ENCODE measurements at regions not wholly inside any gene's neighbourhood (a gene's known extent, or its start where the extent isn't known, plus 50 kb on each side); places are given as distances from the start of the nearest gene placed in this dataset.

- Mint-ChIP-seq H3K27ac (no peak overlapping the region), H3K36me3 (ENCODE audit: low read depth) (no peaks in the 10 kb centered on the region), H3K4me1 (ENCODE audit: low read depth) (no peaks in the 10 kb centered on the region), H3K27me3 (ENCODE audit: low read depth) (no peaks in the 10 kb centered on the region), H3K9me3 (peaks cover 17% of the 10 kb centered on the region), H3K4me3 (ENCODE audit: low read depth) (no peak overlapping the region)
- intact Hi-C loops (cut with micrococcal nuclease): no loop called here
- no peak for DNase-seq (ENCODE audit: low spot score)
Measured at GRCh38 chr3:76047368-76047767, 262.0 kb upstream of the ZNF717 start.

- no peaks in the 10 kb centered on the region for H3K27me3 Mint-ChIP-seq (ENCODE audit: low read depth)
Measured at GRCh38 chr3:76049776-76050175, 264.4 kb upstream of the ZNF717 start.

GRCh38 chr3:76051145-76051544 is 265.8 kb upstream of the ZNF717 start:
- intact Hi-C loops (cut with micrococcal nuclease): no loop called here
- Mint-ChIP-seq H3K9me3 (peaks cover 25% of the 10 kb centered on the region), H3K36me3 (ENCODE audit: low read depth) (no peaks in the 10 kb centered on the region), H3K4me3 (ENCODE audit: low read depth) (no peak overlapping the region), H3K27me3 (ENCODE audit: low read depth) (no peaks in the 10 kb centered on the region), H3K4me1 (ENCODE audit: low read depth) (no peaks in the 10 kb centered on the region), H3K27ac (no peak overlapping the region)
- DNase-seq (ENCODE audit: low spot score): no peak

More at GRCh38 chr3:76049776-76050175, 264.4 kb upstream of the ZNF717 start:
- DNase-seq (ENCODE audit: low spot score): no peak
- no peaks in the 10 kb centered on the region for H3K36me3 Mint-ChIP-seq (ENCODE audit: low read depth)
- no peak overlapping the region for H3K4me3 Mint-ChIP-seq (ENCODE audit: low read depth)
- peaks cover 24% of the 10 kb centered on the region for H3K9me3 Mint-ChIP-seq
- H3K4me1 Mint-ChIP-seq (ENCODE audit: low read depth): no peaks in the 10 kb centered on the region
- H3K27ac Mint-ChIP-seq: no peak overlapping the region
- intact Hi-C loops (cut with micrococcal nuclease): no loop called here

- no peaks in the 10 kb centered on the region for H3K27me3 Mint-ChIP-seq (ENCODE audit: low read depth)
- peaks cover 26% of the 10 kb centered on the region for H3K9me3 Mint-ChIP-seq
- no peaks in the 10 kb centered on the region for H3K4me1 Mint-ChIP-seq (ENCODE audit: low read depth)
- H3K27ac Mint-ChIP-seq: no peak overlapping the region
- intact Hi-C loops (cut with micrococcal nuclease): no loop called here
- H3K36me3 Mint-ChIP-seq (ENCODE audit: low read depth): no peaks in the 10 kb centered on the region
- H3K4me3 Mint-ChIP-seq (ENCODE audit: low read depth): no peak overlapping the region
- no peak for DNase-seq (ENCODE audit: low spot score)
Measured at GRCh38 chr3:76054404-76054803, 269.1 kb upstream of the ZNF717 start.

- no peak overlapping the region for H3K27ac Mint-ChIP-seq
- intact Hi-C loops (cut with micrococcal nuclease): no loop called here
- no peak overlapping the region for H3K4me3 Mint-ChIP-seq (ENCODE audit: low read depth)
- no peak for DNase-seq (ENCODE audit: low spot score)
- H3K36me3 Mint-ChIP-seq (ENCODE audit: low read depth): no peaks in the 10 kb centered on the region
- H3K9me3 Mint-ChIP-seq: peaks cover 19% of the 10 kb centered on the region
- no peaks in the 10 kb centered on the region for H3K27me3 Mint-ChIP-seq (ENCODE audit: low read depth)
- H3K4me1 Mint-ChIP-seq (ENCODE audit: low read depth): no peaks in the 10 kb centered on the region
Measured at GRCh38 chr3:76061654-76062053, 276.3 kb upstream of the ZNF717 start.

GRCh38 chr3:76063019-76063418 is 277.7 kb upstream of the ZNF717 start:
- H3K27ac Mint-ChIP-seq: no peak overlapping the region
- H3K4me1 Mint-ChIP-seq (ENCODE audit: low read depth): no peaks in the 10 kb centered on the region
- H3K9me3 Mint-ChIP-seq: peaks cover 16% of the 10 kb centered on the region
- DNase-seq (ENCODE audit: low spot score): no peak
- no peaks in the 10 kb centered on the region for H3K27me3 Mint-ChIP-seq (ENCODE audit: low read depth)
- H3K4me3 Mint-ChIP-seq (ENCODE audit: low read depth): no peak overlapping the region
- intact Hi-C loops (cut with micrococcal nuclease): no loop called here
- no peaks in the 10 kb centered on the region for H3K36me3 Mint-ChIP-seq (ENCODE audit: low read depth)

- Mint-ChIP-seq H3K9me3 (peaks cover 21% of the 10 kb centered on the region), H3K4me1 (ENCODE audit: low read depth) (no peaks in the 10 kb centered on the region), H3K4me3 (ENCODE audit: low read depth) (no peak overlapping the region), H3K27me3 (ENCODE audit: low read depth) (no peaks in the 10 kb centered on the region), H3K27ac (no peak overlapping the region), H3K36me3 (ENCODE audit: low read depth) (no peaks in the 10 kb centered on the region)
- DNase-seq (ENCODE audit: low spot score): no peak
- intact Hi-C loops (cut with micrococcal nuclease): no loop called here
Measured at GRCh38 chr3:76063811-76064210, 278.5 kb upstream of the ZNF717 start.

GRCh38 chr3:76065964-76066363 is 280.6 kb upstream of the ZNF717 start:
- Mint-ChIP-seq H3K27me3 (ENCODE audit: low read depth) (no peaks in the 10 kb centered on the region), H3K9me3 (peaks cover 27% of the 10 kb centered on the region), H3K4me1 (ENCODE audit: low read depth) (no peaks in the 10 kb centered on the region), H3K36me3 (ENCODE audit: low read depth) (no peaks in the 10 kb centered on the region), H3K4me3 (ENCODE audit: low read depth) (no peak overlapping the region), H3K27ac (no peak overlapping the region)
- intact Hi-C loops (cut with micrococcal nuclease): no loop called here
- DNase-seq (ENCODE audit: low spot score): no peak

- DNase-seq (ENCODE audit: low spot score): no peak
- Mint-ChIP-seq H3K4me3 (ENCODE audit: low read depth) (no peak overlapping the region), H3K36me3 (ENCODE audit: low read depth) (no peaks in the 10 kb centered on the region), H3K9me3 (peaks cover 48% of the 10 kb centered on the region), H3K27me3 (ENCODE audit: low read depth) (no peaks in the 10 kb centered on the region), H3K4me1 (ENCODE audit: low read depth) (no peaks in the 10 kb centered on the region), H3K27ac (no peak overlapping the region)
- intact Hi-C loops (cut with micrococcal nuclease): no loop called here
Measured at GRCh38 chr3:76078101-76078500, 292.8 kb upstream of the ZNF717 start.

GRCh38 chr3:76083992-76084391 is 298.6 kb upstream of the ZNF717 start:
- H3K27ac Mint-ChIP-seq: no peak overlapping the region
- H3K36me3 Mint-ChIP-seq (ENCODE audit: low read depth): no peaks in the 10 kb centered on the region
- peaks cover 61% of the 10 kb centered on the region for H3K9me3 Mint-ChIP-seq
- no peak for DNase-seq (ENCODE audit: low spot score)
- no peaks in the 10 kb centered on the region for H3K4me1 Mint-ChIP-seq (ENCODE audit: low read depth)
- no peak overlapping the region for H3K4me3 Mint-ChIP-seq (ENCODE audit: low read depth)
- intact Hi-C loops (cut with micrococcal nuclease): no loop called here
- H3K27me3 Mint-ChIP-seq (ENCODE audit: low read depth): no peaks in the 10 kb centered on the region

GRCh38 chr3:76096036-76096435 is 310.7 kb upstream of the ZNF717 start:
- H3K36me3 Mint-ChIP-seq (ENCODE audit: low read depth): no peaks in the 10 kb centered on the region
- no peaks in the 10 kb centered on the region for H3K27me3 Mint-ChIP-seq (ENCODE audit: low read depth)
- peaks cover 34% of the 10 kb centered on the region for H3K9me3 Mint-ChIP-seq
- H3K4me3 Mint-ChIP-seq (ENCODE audit: low read depth): no peak overlapping the region
- intact Hi-C loops (cut with micrococcal nuclease): no loop called here
- H3K27ac Mint-ChIP-seq: no peak overlapping the region
- no peaks in the 10 kb centered on the region for H3K4me1 Mint-ChIP-seq (ENCODE audit: low read depth)
- DNase-seq (ENCODE audit: low spot score): no peak

GRCh38 chr3:76096836-76097588 is 311.7 kb upstream of the ZNF717 start:
- no peaks in the 10 kb centered on the region for H3K36me3 Mint-ChIP-seq (ENCODE audit: low read depth)
- H3K27me3 Mint-ChIP-seq (ENCODE audit: low read depth): no peaks in the 10 kb centered on the region
- H3K27ac Mint-ChIP-seq: no peak overlapping the region
- H3K9me3 Mint-ChIP-seq: peaks cover 33% of the 10 kb centered on the region
- intact Hi-C loops (cut with micrococcal nuclease): no loop called here
- no peaks in the 10 kb centered on the region for H3K4me1 Mint-ChIP-seq (ENCODE audit: low read depth)
- DNase-seq (ENCODE audit: low spot score): no peak
- no peak overlapping the region for H3K4me3 Mint-ChIP-seq (ENCODE audit: low read depth)

GRCh38 chr3:76097589-76097969 is 312.2 kb upstream of the ZNF717 start:
- Mint-ChIP-seq H3K4me1 (ENCODE audit: low read depth) (no peaks in the 10 kb centered on the region), H3K9me3 (peaks cover 35% of the 10 kb centered on the region), H3K27me3 (ENCODE audit: low read depth) (no peaks in the 10 kb centered on the region), H3K27ac (no peak overlapping the region), H3K4me3 (ENCODE audit: low read depth) (no peak overlapping the region), H3K36me3 (ENCODE audit: low read depth) (no peaks in the 10 kb centered on the region)
- no peak for DNase-seq (ENCODE audit: low spot score)
- intact Hi-C loops (cut with micrococcal nuclease): no loop called here

- Mint-ChIP-seq H3K36me3 (ENCODE audit: low read depth) (no peaks in the 10 kb centered on the region), H3K4me1 (ENCODE audit: low read depth) (no peaks in the 10 kb centered on the region), H3K4me3 (ENCODE audit: low read depth) (no peak overlapping the region), H3K9me3 (peaks cover 35% of the 10 kb centered on the region), H3K27me3 (ENCODE audit: low read depth) (no peaks in the 10 kb centered on the region), H3K27ac (no peak overlapping the region)
- DNase-seq (ENCODE audit: low spot score): no peak
- intact Hi-C loops (cut with micrococcal nuclease): no loop called here
Measured at GRCh38 chr3:76099956-76100355, 314.6 kb upstream of the ZNF717 start.
